HUES48 (cell line): ENCODE measurements at regions not wholly inside any gene's neighbourhood (a gene's known extent, or its start where the extent isn't known, plus 50 kb on each side); places are given as distances from the start of the nearest gene placed in this dataset.

ENCODE experiments used
- H3K27ac ChIP-seq: one replicate; pipeline ENCODE4 v1.7.0; 2013; ENCODE audit warnings: low read depth, low read length, inconsistent platforms
- H3K27me3 ChIP-seq: 2 replicates; pipeline ENCODE4 v1.6.1; 2013; ENCODE audit warnings: mild to moderate bottlenecking, low read length; ENCODE audit not compliant: control insufficient read depth, insufficient read depth
- H3K36me3 ChIP-seq: 2 replicates; pipeline ENCODE4 v1.6.1; 2013; ENCODE audit warnings: low read length; ENCODE audit not compliant: control insufficient read depth, insufficient read depth
- H3K4me1 ChIP-seq: 2 replicates; pipeline ENCODE4 v1.6.1; 2013; ENCODE audit warnings: mild to moderate bottlenecking, low read length; ENCODE audit not compliant: control insufficient read depth, insufficient read depth
- H3K4me3 ChIP-seq: 2 replicates; pipeline ENCODE4 v1.5.1; 2013; ENCODE audit warnings: mild to moderate bottlenecking, low read depth, low read length
- H3K9ac ChIP-seq: 2 replicates; pipeline ENCODE4 v1.6.1; 2013; ENCODE audit warnings: mild to moderate bottlenecking, low read depth, low read length, moderate library complexity
- H3K9me3 ChIP-seq: 2 replicates; pipeline ENCODE4 v1.6.1; 2013; ENCODE audit warnings: low read length; ENCODE audit not compliant: control insufficient read depth, insufficient read depth

DNA sequence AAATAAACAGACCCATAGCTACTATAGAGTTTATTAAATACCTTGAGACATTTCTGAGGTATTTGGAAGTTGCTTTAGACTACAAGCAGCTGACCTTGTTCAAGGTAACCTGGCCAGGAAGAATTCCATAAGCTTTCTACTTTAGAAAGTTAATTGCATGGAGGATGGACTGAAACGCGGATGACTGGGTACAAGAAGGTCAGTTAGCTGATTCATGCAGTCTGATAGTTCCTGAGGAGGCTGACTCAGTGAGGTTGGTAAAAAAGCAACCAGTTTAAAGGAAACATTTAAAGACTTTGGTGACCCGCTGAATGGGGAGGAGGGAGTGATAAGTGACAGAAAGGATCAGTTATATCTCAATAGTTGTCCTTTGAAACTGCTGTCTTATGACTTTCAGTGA lies 670.1 kb upstream of the CDH9 start:
- H3K9ac ChIP-seq = no peak overlapping the region
- H3K27me3 ChIP-seq = no peaks in the 10 kb centered on the region
- H3K9me3 ChIP-seq = no peaks in the 10 kb centered on the region
- no peaks in the 10 kb centered on the region for H3K36me3 ChIP-seq
- H3K4me3 ChIP-seq = no peak overlapping the region
- H3K4me1 ChIP-seq = no peaks in the 10 kb centered on the region
- H3K27ac ChIP-seq = no peak overlapping the region

DNA sequence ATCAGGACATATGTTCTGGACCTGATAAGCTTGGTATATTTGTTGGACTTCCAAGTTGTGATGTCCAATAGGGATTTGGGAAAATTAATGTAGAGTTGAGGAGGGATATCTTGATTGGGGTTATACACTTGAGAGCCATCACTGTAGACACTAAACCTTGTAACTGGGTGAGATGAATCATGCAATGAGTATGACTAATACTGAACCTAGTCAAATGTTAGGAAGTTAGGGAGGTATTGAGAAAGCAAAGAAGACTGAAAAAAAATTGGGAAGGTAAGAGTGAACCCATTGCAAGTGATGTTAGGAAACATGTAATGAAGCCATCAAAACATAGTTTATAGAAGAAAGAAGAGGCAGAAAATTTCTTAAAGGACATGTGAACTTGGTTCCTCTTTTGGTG lies 668.4 kb upstream of the CDH9 start:
- no peaks in the 10 kb centered on the region for H3K9me3 ChIP-seq
- no peaks in the 10 kb centered on the region for H3K36me3 ChIP-seq
- H3K4me3 ChIP-seq = no peak overlapping the region
- 0 out of 2 replicates have a peak, but pooled peaks cover 4% of the 10 kb centered on the region for H3K4me1 ChIP-seq
- H3K27ac ChIP-seq = no peak overlapping the region
- no peak overlapping the region for H3K9ac ChIP-seq
- no peaks in the 10 kb centered on the region for H3K27me3 ChIP-seq

DNA sequence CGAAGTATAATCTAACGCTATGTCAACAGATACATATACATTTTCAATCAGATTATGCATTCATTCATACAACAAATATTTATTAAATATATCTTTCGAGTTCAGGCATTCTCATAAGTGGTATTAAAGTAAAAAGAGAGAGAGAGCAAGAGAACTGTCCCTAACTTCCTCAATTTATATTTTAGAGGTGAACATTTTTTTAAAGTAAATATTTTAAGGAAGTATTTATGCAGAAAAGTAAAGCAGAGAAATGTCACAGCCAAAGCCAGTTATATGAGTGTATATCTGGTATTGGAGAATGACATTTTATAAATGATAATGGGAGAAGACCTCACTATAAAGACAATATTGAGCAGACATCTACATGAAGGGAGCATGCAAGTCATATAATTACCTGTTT lies 667.3 kb upstream of the CDH9 start:
- Histone ChIP-seq H3K36me3 (no peaks in the 10 kb centered on the region), H3K9me3 (no peaks in the 10 kb centered on the region), H3K27me3 (no peaks in the 10 kb centered on the region), H3K9ac (no peak overlapping the region), H3K4me1 (0 out of 2 replicates have a peak, but pooled peaks cover 4% of the 10 kb centered on the region), H3K27ac (no peak overlapping the region), H3K4me3 (no peak overlapping the region)

DNA sequence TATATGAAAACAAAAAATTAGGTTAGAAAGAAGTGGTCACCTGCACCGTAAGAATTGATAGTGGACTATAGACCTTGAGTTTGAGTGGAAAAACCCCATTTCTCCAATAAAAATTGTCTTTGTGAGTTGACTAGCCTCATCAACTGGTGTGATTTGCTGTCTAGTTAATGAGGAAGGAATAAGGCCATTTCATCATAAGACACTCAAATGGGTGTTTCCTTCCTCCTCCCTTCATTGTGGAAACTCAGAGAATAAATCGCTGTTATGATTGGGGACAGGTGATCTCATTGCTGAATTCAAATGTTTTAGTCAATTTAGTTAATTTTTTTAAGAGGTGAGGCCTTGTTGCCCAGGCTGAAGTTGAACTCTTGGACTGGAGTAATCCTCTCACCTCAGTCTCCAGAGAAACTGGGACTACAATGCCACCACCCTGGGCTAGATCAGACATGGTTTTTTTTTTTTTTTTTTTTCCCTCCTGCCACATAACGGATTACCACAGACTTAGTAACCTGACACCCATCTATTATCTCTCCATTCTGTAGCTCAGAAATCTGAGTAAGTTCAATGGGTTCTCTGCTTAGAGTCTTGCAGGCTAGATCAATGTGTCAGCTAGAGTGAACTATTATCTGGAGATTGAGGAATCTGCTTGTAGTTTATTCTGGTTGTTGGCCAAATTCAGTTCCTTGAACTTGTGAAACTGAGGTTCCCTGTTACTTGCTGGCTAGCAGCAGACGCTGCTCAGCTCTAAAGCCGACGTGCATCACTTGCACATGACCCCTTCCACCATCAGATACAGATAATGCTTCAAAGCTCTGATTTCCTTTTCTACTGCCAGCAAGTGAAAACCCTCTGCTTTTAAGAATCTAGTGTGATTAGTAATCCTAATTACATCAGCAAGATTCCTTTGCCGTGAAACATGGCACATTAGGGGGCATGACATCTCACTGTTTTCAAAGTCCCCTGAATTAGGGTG lies 663.8 kb upstream of the CDH9 start:
- H3K9me3 ChIP-seq = no peaks in the 10 kb centered on the region
- no peaks in the 10 kb centered on the region for H3K27me3 ChIP-seq
- H3K9ac ChIP-seq = no peak overlapping the region
- H3K36me3 ChIP-seq = no peaks in the 10 kb centered on the region
- H3K4me3 ChIP-seq = peak overlapping the region; percentile 8; the same call in 1 of the 2 replicates
- H3K4me1 ChIP-seq = 0 out of 2 replicates have a peak, but pooled peaks cover 4% of the 10 kb centered on the region
- H3K27ac ChIP-seq = peak overlapping the region; percentile 25

DNA sequence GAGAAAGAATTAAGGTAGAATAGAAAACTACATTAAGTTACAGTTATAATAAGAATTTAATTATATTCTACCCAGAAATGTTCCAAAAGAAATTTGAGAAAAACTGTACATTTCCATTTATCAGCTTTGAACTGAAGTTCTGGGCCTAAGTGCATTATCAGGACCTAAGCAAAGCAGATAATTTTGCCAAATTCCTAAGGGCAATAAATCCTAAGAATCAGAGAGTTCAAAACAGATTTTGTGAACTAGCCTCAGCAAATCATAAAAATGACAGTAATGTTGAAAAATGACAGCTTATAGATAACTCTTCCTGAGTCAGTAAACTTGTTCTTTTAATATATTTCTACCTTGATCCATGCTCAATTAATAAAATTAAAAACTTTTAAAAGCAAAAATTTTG lies 662.1 kb upstream of the CDH9 start:
- Histone ChIP-seq H3K9ac (no peak overlapping the region), H3K9me3 (no peaks in the 10 kb centered on the region), H3K27ac (no peak overlapping the region), H3K4me1 (0 out of 2 replicates have a peak, but pooled peaks cover 4% of the 10 kb centered on the region), H3K36me3 (no peaks in the 10 kb centered on the region), H3K27me3 (no peaks in the 10 kb centered on the region), H3K4me3 (no peak overlapping the region)

DNA sequence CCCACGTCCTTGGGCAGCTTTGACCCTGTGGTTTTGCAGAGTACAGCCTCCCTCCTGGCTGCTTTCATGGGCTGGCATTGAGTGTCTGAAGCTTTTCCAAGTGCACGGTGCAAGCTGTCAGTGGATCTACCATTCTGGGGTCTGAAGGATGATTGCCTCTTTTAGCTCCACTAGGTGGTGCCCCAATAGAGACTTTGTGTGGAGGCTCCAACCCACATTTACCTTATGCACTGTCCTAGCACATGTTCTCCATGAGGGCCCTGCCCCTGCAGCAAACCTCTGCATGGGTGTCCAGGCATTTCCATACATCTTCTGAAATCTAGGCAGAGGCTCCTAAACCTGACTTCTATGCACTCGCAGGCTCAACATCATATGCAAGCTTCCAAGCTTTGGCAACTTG lies 644.2 kb upstream of the CDH9 start:
- Histone ChIP-seq H3K9ac (no peak overlapping the region), H3K4me1 (no peaks in the 10 kb centered on the region), H3K9me3 (no peaks in the 10 kb centered on the region), H3K4me3 (no peak overlapping the region), H3K27ac (no peak overlapping the region), H3K36me3 (no peaks in the 10 kb centered on the region), H3K27me3 (no peaks in the 10 kb centered on the region)

DNA sequence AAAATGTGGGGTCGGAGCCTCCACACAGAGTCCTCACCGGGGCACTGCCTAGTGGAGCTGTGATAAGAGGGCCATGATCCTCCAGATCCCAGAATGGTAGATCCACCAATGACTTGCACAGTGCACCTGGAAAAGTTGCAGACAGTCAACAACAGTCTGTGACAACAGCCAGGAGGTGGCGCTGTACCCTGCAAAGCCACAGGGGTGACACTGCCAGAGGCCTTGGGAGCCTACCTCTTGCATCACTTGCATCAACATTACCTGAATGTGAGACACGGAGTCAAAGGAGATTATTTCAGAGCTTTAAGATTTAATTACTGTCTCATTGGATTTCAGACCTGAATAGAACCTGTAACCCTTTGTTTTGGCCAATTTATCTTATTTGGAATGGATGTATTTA lies 614.1 kb upstream of the CDH9 start:
- Histone ChIP-seq H3K4me1 (no peaks in the 10 kb centered on the region), H3K27me3 (no peaks in the 10 kb centered on the region), H3K9ac (no peak overlapping the region), H3K27ac (no peak overlapping the region), H3K4me3 (no peak overlapping the region), H3K36me3 (no peaks in the 10 kb centered on the region), H3K9me3 (no peaks in the 10 kb centered on the region)

DNA sequence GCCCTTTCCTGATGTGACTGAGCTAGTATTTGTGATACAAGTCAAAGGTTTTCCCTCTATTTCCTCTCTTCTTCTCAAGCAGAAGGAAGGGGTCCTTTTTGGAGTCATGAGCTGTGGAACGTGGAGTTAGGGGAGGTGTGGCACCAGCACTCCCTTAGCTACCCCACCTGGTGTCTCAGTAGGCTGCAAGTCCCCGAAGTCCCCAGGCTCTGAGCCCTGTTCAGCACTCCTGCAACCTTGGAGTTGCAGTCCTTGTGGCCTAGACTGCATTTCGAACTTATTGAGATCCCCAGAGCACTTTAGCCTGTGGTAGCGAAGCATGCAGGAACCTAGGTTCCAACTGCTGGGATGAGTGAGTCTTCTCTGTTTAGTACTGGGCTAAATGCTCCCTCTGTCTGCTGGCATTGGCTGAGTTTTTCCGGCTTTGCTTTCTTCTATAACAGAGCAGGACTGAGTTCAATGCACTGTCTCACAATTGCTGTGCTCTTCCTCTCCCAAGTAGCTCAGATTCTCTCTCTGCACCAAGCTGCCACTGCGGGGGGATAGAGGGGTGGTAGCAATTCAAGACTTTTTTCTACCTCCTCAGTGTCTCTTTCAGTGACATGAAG lies 600.7 kb upstream of the CDH9 start:
- Histone ChIP-seq H3K4me3 (no peak overlapping the region), H3K4me1 (no peaks in the 10 kb centered on the region), H3K27me3 (no peaks in the 10 kb centered on the region), H3K36me3 (no peaks in the 10 kb centered on the region), H3K27ac (no peak overlapping the region), H3K9ac (no peak overlapping the region), H3K9me3 (no peaks in the 10 kb centered on the region)

DNA sequence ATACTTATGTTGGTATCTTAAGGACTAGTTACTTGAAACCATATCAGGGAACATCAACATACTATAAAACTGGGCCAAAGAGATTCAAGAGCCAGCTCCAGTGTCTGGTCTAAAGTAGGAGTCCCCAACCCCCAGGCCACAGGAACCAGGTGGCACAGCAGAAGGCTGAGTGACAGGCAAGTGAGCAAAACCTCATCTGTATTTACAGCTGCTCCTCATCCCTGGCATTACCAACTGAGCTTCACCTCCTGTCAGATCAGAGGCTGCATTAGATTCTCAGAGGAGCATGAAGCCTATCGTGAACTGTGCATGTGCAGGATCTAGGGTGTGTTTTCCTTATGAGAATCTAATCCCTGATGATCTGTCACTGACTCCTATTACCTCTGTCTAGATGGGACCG lies 581.6 kb upstream of the CDH9 start:
- no peak overlapping the region for H3K27ac ChIP-seq
- H3K4me3 ChIP-seq = no peak overlapping the region
- no peaks in the 10 kb centered on the region; the same call in 1 of the 2 replicates for H3K9me3 ChIP-seq
- H3K27me3 ChIP-seq = no peaks in the 10 kb centered on the region
- H3K4me1 ChIP-seq = no peaks in the 10 kb centered on the region
- no peaks in the 10 kb centered on the region for H3K36me3 ChIP-seq
- no peak overlapping the region for H3K9ac ChIP-seq

DNA sequence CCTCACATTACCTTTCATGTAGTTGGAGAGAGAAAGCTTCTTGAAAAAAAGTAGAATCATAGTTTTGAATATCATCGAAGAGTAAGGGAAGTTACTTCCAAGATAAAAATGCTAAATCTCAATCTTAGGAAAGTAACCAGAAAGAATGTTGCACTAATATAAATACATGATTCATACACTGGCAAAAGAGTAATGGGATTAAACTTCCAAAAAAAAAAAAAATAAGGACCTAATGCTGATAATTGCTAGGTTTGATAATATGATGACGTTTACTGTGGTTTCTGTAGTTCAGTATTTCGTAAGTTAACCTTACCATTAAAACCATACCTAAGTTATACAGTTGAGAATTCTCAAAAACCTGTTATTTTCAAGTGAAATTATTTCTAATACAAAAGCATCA lies 573.8 kb upstream of the CDH9 start:
- Histone ChIP-seq H3K27me3 (no peaks in the 10 kb centered on the region), H3K9me3 (no peaks in the 10 kb centered on the region), H3K36me3 (no peaks in the 10 kb centered on the region), H3K9ac (no peak overlapping the region), H3K4me3 (no peak overlapping the region), H3K4me1 (no peaks in the 10 kb centered on the region), H3K27ac (no peak overlapping the region)

DNA sequence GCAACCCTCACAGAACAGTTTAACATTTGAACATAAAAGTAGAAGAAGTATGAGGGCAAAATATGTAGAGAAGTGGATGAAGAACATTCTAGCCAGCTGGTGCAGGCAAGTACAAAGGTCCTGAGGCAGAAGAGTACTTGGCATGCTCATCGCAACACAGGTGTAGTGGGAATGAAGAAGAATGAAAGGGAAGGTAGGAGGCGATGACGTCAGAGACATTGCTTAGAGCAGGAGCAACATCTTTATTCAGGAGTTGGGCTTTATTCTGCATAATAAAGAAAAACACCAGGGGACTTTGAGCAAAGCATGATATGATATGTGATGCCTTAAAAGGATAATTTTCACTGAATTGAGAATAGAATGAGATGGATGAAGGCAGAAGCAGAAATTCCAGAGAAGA lies 570.6 kb upstream of the CDH9 start:
- Histone ChIP-seq H3K27me3 (no peaks in the 10 kb centered on the region), H3K36me3 (no peaks in the 10 kb centered on the region), H3K4me1 (no peaks in the 10 kb centered on the region), H3K9ac (no peak overlapping the region), H3K4me3 (no peak overlapping the region), H3K27ac (no peak overlapping the region), H3K9me3 (no peaks in the 10 kb centered on the region)
